Keratinocyte (primary cell): ENCODE measurements at regions not wholly inside any gene's neighbourhood (a gene's known extent, or its start where the extent isn't known, plus 50 kb on each side); places are given as distances from the start of the nearest gene placed in this dataset.

Experiments used
- EZH2 ChIP-seq: IDR thresholded peaks from one replicate; pipeline ENCODE4 v1.6.1; 2012; ENCODE audit warnings: inconsistent platforms, mild to moderate bottlenecking, low read length, moderate library complexity
- TF ChIP-seq, protein P1 (sequence below), 3 experiments: IDR thresholded peaks in 1 of 3; conservative IDR thresholded peaks in 1 of 3; optimal IDR thresholded peaks in 1 of 3; 2 replicates in 2 of 3; 3 replicates in 1 of 3; pipeline versions ENCODE3 to v1.5.1; 2011; ENCODE audit warnings: low read length in 3 of 3, mild to moderate bottlenecking in 3 of 3, moderate library complexity in 2 of 3, control low read depth in 1 of 3, inconsistent platforms in 1 of 3; ENCODE audit not compliant: insufficient read depth in 2 of 3; ENCODE audit errors: extremely low read depth in 1 of 3

DNA sequence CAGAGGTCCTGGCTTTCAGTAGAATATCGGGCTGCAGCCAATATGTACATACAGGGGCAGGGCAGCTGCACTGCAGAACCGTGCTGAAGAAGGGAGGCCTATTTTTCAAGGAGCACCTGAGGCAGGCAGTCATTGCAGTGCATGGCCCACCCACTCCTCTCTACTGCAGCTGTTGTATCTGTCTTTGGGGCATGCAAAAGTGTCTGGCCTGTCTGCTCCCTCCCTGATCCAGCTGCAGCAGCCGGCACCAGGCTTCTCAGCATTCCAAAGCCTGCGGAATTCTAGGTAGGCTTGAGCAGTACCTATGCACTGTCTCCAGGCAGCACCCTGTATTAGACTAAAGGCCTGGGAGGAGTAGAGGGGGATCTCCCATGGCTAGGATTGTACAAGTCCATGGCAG, 415.2 kb upstream of the MAGEB16 start:
- TF ChIP-seq, protein P1, sequence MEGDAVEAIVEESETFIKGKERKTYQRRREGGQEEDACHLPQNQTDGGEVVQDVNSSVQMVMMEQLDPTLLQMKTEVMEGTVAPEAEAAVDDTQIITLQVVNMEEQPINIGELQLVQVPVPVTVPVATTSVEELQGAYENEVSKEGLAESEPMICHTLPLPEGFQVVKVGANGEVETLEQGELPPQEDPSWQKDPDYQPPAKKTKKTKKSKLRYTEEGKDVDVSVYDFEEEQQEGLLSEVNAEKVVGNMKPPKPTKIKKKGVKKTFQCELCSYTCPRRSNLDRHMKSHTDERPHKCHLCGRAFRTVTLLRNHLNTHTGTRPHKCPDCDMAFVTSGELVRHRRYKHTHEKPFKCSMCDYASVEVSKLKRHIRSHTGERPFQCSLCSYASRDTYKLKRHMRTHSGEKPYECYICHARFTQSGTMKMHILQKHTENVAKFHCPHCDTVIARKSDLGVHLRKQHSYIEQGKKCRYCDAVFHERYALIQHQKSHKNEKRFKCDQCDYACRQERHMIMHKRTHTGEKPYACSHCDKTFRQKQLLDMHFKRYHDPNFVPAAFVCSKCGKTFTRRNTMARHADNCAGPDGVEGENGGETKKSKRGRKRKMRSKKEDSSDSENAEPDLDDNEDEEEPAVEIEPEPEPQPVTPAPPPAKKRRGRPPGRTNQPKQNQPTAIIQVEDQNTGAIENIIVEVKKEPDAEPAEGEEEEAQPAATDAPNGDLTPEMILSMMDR (optimal IDR thresholded peaks at IDR 0.05 in 1 of 3, IDR thresholded peaks at IDR 0.05 in 1 of 3, conservative IDR thresholded peaks at IDR 0.05 in 1 of 3; ENCODE audit: extremely low read depth in 1 of 3, insufficient read depth in 2 of 3, low read length in 3 of 3) = no peak
- TF ChIP-seq EZH2 = no peak
